Stromal cell of bone marrow (primary cell): ENCODE measurements at regions not wholly inside any gene's neighbourhood (a gene's known extent, or its start where the extent isn't known, plus 50 kb on each side); places are given as distances from the start of the nearest gene placed in this dataset.
A peak's percentile ranks its signal among the peaks of the same experiment; 100 is the strongest.
"Not testable (repeated sequence)": the region's sequence is repeated elsewhere in the genome, so short reads cannot be mapped to it uniquely, and the experiment has no call there.

Experiments
- DNase-seq: peaks from one replicate; pipeline ENCODE4 v3.0.0-alpha.2; 2012; ENCODE audit warnings: low read depth

DNA sequence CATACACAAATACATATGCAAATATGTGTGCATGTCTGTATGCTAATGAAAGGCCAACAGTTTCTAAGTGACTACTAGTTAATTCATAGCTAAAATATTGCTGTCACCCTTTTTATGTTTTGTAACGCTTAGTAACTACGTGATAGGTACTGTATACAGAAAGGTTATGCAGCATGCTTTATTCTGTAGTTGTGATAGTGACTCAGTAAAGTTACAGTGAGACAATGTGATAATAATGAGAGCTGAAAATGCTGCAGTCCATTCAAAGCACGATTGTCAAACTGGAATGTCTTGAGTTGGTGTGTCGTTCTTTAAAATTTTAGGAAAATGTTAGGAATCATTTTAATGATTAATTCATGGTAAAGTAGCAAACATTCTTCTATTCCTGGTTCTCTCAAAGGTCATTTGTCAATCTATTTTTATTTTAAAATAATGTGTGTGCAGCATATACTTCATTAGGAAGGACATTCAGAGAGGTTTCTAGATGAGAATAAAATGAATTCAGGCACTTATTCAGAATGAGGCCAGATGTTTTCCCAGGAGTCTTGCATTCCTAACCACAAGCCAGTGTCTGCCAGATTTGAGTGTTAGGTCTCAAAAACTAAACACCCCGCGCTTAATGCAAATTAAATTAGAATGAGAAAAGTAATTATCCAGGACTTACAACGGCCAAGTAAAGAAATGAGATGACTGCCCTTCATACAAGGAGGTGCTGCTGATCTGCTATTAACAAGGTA lies 408.8 kb upstream of the FZD8 start:
- DNase-seq: no peak

DNA sequence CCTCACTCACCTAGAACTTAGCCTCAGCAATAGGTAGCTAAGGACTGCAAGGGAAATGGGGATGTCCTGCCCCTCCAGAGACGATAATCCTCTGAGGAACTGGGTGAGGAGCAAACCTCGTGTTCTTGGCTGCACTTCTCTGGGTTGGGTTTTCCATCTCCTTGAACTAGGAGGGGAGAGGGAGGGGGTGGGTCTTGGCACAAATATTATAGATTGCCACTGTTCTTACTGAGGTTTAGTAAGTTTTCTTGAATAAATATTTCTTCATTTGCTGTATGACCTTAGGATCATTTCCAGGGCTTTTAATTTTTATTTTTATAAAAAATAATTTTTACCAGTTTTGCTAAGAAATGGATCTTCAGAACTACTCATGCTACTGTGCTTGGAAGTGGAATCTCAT lies 406.7 kb upstream of the FZD8 start:
- no peak for DNase-seq

DNA sequence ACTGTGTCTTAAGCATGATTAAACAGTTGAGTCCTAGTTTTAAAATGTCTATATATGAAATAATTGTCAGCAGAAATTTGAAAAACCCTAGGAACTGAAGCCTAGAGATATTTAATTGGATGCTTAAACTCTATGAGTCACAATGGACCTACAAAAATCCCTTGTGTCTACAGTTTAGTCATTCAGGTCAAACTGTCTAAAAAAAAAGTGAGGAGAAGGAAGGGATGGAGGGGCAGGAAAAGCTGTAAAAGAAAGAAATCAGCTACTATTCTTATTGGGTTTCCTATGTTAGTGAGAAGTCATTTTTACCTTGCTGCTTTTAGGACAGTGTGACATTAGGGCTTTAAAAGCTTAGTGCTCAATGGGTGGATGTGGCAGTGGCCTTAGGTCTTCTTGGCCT lies 406.1 kb upstream of the FZD8 start:
- DNase-seq: peak; percentile 49

DNA sequence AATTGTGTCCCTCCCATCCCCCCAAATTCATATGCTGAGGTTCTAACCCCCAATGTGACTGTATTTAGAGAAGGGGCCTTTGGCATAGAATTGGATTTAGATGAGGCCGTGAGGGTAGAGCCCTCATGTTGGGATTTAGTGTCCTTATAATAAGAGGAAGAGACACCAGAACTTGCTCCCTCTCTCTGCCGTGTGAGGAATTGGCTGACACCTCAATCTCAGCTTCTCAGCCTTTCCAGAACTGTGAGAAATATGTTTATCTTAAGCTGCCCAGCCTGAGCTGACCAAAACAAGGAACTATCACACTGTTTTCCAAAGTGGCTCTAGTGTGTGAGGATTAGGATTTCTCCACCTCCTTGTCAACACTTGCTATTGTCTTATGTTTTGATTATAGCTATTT lies 400.0 kb upstream of the FZD8 start:
- no peak for DNase-seq

DNA sequence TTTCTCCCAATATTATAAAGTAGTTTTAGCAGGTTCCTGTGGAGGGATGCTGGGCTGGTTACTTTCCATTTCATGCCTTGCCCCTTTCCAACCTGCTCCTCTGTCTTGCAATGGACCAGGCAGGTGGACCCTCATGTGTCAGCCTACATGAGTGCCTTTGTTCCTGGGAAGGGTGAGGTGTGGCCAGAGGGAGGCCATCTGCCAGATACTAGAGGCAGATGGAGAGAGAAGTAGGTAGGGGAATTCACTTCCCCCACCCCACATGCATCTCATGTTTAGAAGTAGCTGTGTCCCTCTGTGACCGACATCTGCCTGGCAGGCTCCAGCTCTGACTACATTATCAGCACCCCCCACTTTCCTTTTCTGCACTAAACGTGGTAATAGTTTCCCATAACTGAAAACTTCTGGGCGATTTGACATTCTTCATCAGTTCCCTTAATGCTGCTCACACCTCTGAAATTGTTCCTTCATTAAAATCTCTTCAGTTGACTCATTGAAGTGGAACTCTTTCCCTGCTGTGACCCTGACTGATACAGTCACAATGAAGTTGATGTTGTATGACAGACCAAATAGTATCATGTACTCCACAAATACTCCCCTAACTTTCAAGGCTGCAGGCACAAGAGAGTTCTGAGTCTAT lies 396.3 kb upstream of the FZD8 start:
- no peak for DNase-seq

DNA sequence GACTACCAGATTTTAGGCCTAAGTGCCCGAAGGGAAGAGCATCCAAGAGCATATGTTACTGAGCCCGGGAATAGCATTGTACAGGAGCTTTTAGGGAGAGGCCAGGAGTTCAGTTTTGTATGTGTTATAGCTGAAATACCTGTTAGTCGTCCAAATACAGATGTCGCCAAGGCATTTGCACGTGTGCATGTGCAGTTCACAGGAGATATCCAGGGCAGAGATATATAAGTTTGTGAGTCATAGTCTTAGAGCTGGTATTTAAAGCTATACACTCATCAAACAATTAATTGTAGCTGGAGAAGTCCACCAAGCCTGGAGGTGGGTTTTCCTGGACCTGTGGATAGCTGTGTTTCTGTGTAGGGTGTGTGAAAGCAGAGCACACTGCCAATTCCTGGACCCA lies 394.0 kb upstream of the FZD8 start:
- no peak for DNase-seq

DNA sequence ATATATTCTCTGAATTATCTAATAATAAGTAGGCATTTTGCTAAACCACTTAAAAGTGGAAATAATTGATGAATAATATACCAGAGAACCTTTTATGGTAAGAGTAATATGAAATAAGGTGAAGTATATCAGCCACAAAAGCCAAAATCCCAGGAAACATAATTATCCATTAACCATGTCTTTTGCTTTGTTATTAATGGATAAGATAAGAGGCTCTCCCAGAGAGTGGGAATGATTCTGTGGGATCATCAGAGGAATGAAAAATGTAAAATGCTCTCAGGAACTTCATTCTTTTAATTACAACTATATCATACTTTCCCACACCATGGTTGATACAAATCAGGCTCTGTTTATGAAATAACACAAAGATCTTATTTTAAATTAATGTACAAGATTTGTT lies 391.7 kb upstream of the FZD8 start:
- DNase-seq: no peak

DNA sequence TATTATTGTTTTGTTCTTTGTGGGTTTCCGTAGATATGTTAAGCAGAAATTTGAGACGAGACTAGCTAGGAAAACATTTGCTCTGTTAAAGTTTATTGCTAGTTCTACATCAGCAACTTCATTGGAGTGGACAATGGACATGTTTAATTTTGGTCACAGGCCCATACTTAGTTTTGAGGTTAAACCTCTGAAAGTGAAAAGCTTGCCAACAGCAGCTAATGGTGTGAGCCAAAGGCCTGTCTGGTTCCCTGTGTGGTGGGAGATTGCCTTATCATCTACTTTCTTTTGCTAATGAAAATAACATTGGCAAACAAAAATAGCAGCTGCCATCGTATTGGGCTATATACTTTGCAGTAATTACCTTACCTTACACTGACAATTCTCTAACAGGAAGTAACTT lies 388.4 kb upstream of the FZD8 start:
- no peak for DNase-seq

DNA sequence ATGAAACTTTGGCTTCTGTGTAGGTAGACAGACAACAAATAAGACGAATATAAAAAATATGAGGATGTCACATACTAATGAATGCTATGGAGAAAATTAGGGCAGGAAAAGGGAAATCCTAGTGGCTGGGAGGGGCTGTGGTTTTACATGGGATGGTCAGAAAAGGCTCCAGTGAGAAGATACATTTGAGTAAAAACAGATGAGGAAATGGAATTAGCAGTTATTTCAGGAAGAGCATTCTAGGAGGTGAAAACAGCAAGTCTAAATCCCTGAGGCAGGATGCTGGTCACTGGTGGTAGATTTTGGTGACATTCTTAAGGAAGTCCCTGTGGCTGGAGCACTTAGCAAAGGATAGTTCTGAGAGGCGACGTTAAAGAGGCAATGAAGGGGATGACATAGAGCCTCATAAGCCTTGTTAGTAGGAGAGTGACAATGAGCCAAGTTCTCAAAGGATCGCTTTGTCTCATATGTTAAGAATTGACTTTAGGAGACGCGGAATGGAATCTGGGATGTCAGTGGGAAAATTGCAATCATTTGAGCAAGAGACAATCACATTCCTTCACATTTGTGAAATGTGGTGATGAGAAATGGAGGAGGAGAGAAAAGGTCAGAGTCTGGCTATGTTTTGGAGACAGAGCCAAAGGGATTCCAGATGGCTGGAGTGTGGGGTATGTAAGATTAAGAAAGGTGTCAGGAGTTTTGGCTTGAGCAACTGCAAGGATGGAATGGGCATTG lies 384.7 kb upstream of the FZD8 start:
- DNase-seq: no peak

DNA sequence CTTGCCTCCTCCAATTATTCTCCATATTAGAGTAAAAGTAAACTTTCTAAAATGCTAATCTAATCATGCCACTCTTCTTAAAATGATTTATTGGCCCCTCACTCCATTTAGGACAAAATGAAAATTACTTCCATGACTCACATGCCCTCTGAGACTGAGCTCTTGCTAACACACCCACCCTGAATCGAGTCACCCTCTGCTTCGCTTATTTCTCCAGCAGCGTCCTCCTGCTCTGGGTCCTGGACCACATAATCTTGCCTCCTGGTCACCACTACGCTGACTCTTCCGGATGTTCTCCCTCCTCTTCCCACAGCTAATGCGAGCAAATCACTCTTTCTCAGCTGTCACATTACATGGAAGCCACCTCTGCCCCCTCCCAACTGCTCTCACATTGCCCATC lies 384.0 kb upstream of the FZD8 start:
- peak; percentile 29 for DNase-seq

DNA sequence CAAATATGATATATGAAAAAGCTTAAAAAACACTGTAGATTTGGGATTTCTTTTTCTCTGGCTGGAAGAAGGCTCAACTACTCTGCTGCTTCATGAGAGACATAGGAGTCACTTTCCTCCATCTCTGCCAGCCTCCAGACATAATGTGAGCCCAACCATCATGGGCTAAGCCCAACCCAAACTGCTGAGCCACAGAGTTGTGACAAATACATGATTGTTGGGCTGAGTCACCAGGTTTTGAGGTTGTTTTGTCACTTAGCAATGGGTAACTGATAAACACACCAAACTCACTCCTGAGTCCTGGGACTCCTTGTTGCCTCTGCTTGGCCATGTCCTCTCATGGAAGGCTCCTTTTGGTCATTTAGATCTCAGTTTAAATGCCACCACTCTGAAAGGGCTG lies 381.8 kb upstream of the FZD8 start:
- DNase-seq: peak; percentile 95

DNA sequence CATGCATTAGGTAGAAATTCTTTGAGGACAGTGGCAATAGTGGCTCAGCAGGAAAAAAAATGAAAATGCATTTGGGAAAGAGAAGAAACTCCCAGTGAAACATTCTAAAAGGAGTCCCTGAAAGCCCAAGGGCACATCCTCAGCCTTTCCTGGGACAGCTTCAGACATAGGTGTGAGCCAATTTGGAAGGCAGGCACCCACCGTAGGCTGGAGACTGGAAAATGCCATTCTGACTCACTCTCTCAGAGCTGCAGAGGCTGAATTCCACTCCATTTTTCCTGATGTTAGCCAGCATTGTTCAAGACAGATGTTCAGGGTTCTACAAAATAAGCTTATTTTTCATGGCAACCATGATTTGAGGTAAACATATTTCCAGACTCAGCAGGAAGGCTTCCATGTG lies 379.0 kb upstream of the FZD8 start:
- peak; percentile 5 for DNase-seq

DNA sequence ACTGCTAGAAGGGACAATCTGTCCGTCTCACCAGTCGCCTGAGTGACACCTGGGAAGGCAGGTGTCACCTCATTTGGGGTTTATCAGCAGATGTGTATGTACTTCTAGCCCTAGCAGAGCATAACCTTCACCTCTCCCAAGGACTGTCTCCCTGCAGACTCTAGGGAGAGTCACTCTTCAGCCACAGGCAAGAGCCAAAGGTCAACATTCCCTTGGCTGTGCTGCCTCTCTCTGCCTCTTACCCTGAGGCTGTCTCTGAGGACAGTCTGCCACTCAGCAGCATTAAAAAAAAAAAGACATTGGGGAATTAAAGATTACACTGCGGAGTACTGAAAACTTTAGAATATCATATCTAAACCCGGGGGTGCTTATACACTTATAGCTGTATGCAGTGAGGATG lies 377.7 kb upstream of the FZD8 start:
- no peak for DNase-seq

DNA sequence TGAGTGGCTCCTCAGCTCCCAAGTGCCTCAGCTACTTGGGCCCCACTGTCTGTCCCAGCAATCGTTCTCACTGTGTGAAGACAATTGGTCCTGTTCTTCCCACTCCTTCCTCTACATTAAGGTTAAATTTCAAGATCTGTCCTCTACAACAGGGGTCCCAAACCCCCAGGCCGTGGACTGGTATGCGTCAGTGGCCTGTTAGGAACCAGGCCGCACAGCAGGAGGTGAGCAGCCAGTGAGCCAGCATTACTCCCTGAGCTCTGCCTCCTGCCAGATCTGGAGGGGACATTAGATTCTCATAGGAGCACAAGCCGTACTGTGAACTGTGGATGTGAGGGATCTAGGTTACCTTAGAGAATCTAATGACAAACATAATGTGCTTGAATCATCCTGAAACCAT lies 376.9 kb upstream of the FZD8 start:
- DNase-seq: no peak

DNA sequence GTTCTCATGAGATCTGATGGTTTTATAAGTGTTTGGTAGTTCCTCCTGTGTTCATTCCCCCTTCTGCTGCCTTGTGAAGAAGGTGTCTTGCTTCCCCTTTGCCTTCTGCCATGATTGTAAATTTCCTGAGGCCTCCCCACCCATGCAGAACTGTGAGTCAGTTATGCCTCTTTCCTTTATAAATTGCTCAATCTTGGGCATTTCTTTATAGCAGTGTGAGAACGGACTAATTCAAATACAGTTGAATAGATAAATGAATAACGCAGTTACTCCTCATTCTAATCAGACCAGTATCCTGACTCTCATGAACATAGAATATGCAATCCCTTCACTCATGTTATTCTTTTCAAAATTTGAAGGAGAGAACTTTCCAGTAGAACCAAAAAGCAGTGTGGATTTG lies 375.0 kb upstream of the FZD8 start:
- no peak for DNase-seq

DNA sequence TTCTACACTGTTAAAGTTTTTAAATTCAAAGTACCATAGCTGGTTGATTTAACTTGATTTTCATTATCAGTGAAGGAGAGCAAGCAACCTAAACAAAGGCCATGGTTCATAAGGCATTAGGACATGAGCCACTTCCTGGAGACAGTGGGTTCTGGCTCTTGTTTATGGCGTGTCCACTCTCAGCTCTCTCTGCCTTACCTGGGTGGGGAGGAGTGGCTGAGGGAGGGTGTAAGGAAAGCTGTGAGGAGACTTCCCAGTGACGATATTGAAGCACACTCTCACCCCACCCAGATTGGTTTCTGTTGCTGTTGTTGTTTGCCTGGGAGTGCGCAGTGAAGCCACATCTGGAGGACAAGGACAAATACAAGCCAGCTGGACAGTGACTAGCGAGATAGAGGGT lies 365.3 kb upstream of the FZD8 start:
- DNase-seq: no peak

DNA sequence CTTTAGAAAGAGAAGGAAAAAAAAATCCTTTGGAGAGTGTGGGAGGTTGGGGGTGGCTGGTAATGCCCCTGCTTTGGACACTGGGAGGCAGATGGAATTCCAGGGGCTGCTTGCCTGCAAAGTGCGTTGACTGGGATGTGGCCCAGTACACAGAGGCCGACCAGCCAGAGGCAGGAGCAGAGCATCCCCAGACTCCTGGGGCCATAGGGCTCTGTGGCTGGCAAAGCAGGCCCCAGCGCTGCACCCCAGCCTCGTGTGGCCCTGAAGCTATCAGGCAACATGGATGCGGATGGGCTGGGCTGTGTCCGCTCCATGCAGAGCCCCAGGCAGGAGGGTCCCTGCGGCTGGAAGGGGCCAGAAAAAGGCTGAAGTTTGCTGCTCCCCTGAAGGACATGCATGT lies 361.6 kb upstream of the FZD8 start:
- no peak for DNase-seq

DNA sequence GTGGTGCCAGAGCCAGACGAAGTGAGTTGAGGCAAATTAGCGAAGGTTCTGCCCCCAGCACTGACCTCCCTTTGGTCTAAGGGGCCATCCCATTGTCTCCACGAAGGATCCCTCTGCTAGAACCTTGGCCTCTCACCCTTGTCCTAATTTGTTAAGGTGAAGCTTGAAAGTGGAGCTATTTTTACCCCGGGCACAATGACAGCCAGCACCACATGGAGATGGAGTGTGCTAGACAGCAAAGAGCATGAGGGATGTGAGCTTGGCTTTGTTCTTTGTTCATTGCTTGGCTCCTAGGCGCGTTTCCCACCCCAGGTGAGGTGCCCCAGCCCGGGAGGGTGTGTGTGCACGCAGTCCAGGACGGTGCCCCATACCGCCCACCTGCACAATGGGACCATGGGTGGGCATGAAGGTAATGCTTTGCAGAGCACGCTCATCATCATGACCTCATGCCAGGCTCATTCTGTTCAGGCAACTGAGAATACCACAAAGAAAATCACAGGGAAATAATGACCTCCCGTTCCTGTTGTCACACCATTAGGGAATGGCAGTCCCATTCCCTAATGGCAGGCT lies 361.0 kb upstream of the FZD8 start:
- DNase-seq: no peak

DNA sequence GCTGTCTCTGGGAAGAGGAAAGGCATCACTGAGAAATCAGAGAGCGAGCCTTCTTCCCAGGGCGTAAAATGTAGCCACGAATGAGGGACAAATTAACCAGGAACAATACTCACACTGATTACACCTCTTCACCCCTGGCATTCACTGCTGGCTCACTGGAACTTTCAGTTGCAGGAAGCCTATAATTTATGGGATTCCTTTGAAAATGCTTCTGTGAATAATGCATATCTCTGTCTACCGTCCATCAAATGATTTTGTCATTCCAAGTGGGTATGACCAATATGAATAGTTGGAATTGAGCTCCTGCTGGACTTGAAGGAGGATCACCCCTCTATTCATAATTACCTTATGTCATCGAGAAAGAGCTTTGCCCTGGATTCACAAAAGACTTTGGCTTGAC lies 360.3 kb upstream of the FZD8 start:
- no peak for DNase-seq

DNA sequence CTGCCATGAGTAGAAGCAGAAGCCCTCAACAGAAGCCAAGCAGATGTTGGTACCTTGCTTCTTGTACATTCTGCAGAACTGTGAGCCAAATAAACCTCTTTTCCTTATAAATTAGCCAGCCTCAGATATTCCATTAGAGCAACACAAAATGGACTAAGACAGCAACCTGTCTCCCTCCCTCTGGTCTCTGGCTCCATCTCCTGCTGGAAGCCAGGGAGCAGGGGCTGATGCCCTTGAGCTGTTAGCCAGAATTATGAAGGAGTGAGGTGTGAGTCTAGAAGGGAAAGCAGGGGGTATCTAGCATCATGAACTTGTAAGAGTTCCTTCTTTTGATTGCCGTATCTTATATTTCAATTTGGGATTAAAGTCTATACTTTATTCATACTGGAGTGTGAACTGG lies 358.7 kb upstream of the FZD8 start:
- DNase-seq: not testable (repeated sequence)

DNA sequence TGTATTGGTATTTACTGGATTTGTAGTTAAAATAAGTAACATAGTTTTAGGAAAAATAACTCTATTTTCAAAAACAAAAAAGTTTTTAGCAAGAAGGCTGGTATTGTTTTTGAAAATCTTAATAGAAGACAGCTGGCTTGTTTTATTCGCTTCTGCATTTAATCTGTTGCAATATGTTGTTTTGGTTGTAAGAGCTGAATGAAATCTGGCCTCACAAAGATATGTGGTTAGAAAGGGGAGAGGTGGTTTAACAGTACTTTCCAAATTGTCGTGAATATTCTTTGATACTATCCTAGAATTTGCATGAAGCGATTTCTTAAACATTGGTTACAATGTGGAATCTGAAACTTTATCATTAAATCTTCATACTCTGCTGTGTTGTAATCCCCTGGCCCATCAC lies 355.9 kb upstream of the FZD8 start:
- peak; percentile 4 for DNase-seq

DNA sequence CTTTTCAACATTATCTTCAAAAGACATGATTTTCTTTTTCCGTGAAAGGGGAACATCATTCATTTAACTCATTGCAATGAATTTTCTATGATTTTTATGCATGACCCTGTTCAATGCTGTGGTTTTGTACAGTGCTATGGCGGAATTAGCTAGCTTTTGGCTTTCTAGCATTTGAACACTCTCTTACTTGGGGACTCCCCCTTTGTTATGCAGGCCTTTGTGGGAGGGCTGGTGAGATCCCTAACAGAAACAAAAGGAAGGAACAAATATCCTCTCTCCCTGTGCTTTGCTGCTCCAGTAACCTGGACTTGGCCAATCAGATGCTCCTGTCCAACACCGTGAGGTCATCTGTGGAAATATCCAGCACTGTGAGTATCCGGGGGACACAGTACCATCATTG lies 353.4 kb upstream of the FZD8 start:
- no peak for DNase-seq
